Fibroblast of lung (primary cell): ENCODE measurements at regions not wholly inside any gene's neighbourhood (a gene's known extent, or its start where the extent isn't known, plus 50 kb on each side); places are given as distances from the start of the nearest gene placed in this dataset.

Source experiments
- DNase-seq, 2 donors: peaks; one replicate each; pipeline versions ENCODE4 v3.0.0 to v3.0.0-alpha.2; 2010; ENCODE audit warnings: low read depth in 2 of 2
- H2AFZ ChIP-seq: 2 replicates; pipeline ENCODE4 v1.5.1; 2012; ENCODE audit warnings: low read length, control low read depth, inconsistent platforms
- H3K27ac ChIP-seq: 2 replicates; pipeline ENCODE4 v1.5.1; 2011; ENCODE audit warnings: low read length, control low read depth; ENCODE audit not compliant: insufficient read depth
- H3K27me3 ChIP-seq: 2 replicates; pipeline ENCODE4 v1.5.1; 2011; ENCODE audit warnings: mild to moderate bottlenecking, low read length; ENCODE audit not compliant: control insufficient read depth, insufficient read depth
- H3K36me3 ChIP-seq: 2 replicates; pipeline ENCODE4 v1.5.1; 2011; ENCODE audit warnings: low read length; ENCODE audit not compliant: control insufficient read depth, insufficient read depth
- H3K4me1 ChIP-seq: 2 replicates; pipeline ENCODE4 v1.5.1; 2011; ENCODE audit warnings: low read length; ENCODE audit not compliant: control insufficient read depth, insufficient read depth; ENCODE audit errors: extremely low read depth
- H3K4me2 ChIP-seq: 2 replicates; pipeline ENCODE4 v1.5.1; 2011; ENCODE audit warnings: low read length, control low read depth; ENCODE audit not compliant: insufficient read depth; ENCODE audit errors: extremely low read depth
- H3K4me3 ChIP-seq, 4 experiments: fragments of 200-600 bp in 1 of 4; sonication (generic) in 1 of 4; replicated peaks in 1 of 4; 2 replicates each; pipeline ENCODE4 v1.5.1; 2011 to 2016; ENCODE audit warnings: low read length in 4 of 4, low read depth in 3 of 4, mild to moderate bottlenecking in 3 of 4, control low read depth in 2 of 4, inconsistent platforms in 1 of 4, mixed read lengths in 1 of 4; ENCODE audit not compliant: insufficient read depth in 1 of 4; ENCODE audit errors: control extremely low read depth in 1 of 4
- H3K79me2 ChIP-seq: 2 replicates; pipeline ENCODE4 v1.5.1; 2012; ENCODE audit warnings: mild to moderate bottlenecking, low read length, inconsistent platforms; ENCODE audit not compliant: control insufficient read depth, insufficient read depth
- H3K9ac ChIP-seq: 2 replicates; pipeline ENCODE4 v1.5.1; 2011; ENCODE audit warnings: mild to moderate bottlenecking, low read length, control low read depth; ENCODE audit not compliant: insufficient read depth
- H3K9me3 ChIP-seq: 2 replicates; pipeline ENCODE4 v1.5.1; 2012; ENCODE audit warnings: low read depth, low read length; ENCODE audit not compliant: control insufficient read depth, insufficient read depth
- H4K20me1 ChIP-seq: 2 replicates; pipeline ENCODE4 v1.5.1; 2011; ENCODE audit warnings: low read length; ENCODE audit not compliant: control insufficient read depth, insufficient read depth; ENCODE audit errors: extremely low read depth
- CTCF ChIP-seq, 2 donors: IDR thresholded peaks in 1 of 2; conservative IDR thresholded peaks in 1 of 2; 1 replicate in 1 of 2; 2 replicates in 1 of 2; pipeline ENCODE4 v1.5.1; 2011 to 2012; ENCODE audit warnings: low read length in 2 of 2, control low read depth in 1 of 2, inconsistent platforms in 1 of 2, low read depth in 1 of 2, mild to moderate bottlenecking in 1 of 2
- EZH2 ChIP-seq: IDR thresholded peaks from 2 replicates; pipeline ENCODE4 v1.5.1; 2012; ENCODE audit warnings: low read length, control low read depth, mild to moderate bottlenecking; ENCODE audit errors: missing control alignments

DNA sequence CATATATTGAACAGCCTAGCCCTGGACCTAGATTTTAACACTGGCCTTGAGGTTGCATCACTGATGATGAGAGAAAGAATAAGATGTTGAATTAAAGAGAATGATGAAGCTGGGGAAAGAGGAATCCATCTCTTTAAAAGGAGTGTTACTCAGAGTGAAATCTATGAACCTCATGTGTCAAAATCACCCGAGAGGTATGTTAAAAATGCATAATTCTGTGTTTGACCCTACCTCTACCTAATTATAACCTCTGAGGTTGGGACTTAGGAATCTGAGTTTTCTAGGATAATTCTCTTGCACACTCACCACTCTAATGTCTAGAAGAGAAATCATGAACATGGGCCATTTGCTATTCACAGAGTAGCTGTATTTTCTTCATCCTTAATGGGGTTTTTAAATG, 479.4 kb downstream of the ENC1 start:
- no peak overlapping the region for H3K27ac ChIP-seq
- H3K79me2 ChIP-seq, result no peaks in the 10 kb centered on the region
- no peak for TF ChIP-seq EZH2
- no peak for TF ChIP-seq CTCF (conservative IDR thresholded peaks at IDR 0.05 in 1 of 2, IDR thresholded peaks at IDR 0.05 in 1 of 2; ENCODE audit: low read depth in 1 of 2, low read length in 2 of 2)
- no peak overlapping the region for H3K4me3 ChIP-seq
- no peaks in the 10 kb centered on the region for H4K20me1 ChIP-seq
- H3K36me3 ChIP-seq, result no peaks in the 10 kb centered on the region
- H3K9me3 ChIP-seq, result no peaks in the 10 kb centered on the region
- H2AFZ ChIP-seq, result no peak overlapping the region
- H3K9ac ChIP-seq, result no peak overlapping the region
- no peak overlapping the region for H3K4me2 ChIP-seq
- no peaks in the 10 kb centered on the region for H3K27me3 ChIP-seq
- DNase-seq, result peak in 1 of 2 donors; percentile 61
- no peaks in the 10 kb centered on the region for H3K4me1 ChIP-seq

GRCh38 chr5:74156728-74157383, 483.7 kb downstream of the ENC1 start:
- no peaks in the 10 kb centered on the region for H3K36me3 ChIP-seq
- no peak for TF ChIP-seq CTCF (conservative IDR thresholded peaks at IDR 0.05 in 1 of 2, IDR thresholded peaks at IDR 0.05 in 1 of 2; ENCODE audit: low read depth in 1 of 2, low read length in 2 of 2)
- no peak for TF ChIP-seq EZH2
- H3K27ac ChIP-seq, result no peak overlapping the region
- no peaks in the 10 kb centered on the region for H3K4me1 ChIP-seq
- no peak for DNase-seq
- no peaks in the 10 kb centered on the region for H3K79me2 ChIP-seq
- H3K27me3 ChIP-seq, result no peaks in the 10 kb centered on the region
- H2AFZ ChIP-seq, result no peak overlapping the region
- H3K9me3 ChIP-seq, result no peaks in the 10 kb centered on the region
- no peak overlapping the region for H3K4me3 ChIP-seq
- no peaks in the 10 kb centered on the region for H4K20me1 ChIP-seq
- H3K9ac ChIP-seq, result no peak overlapping the region
- H3K4me2 ChIP-seq, result no peak overlapping the region

DNA sequence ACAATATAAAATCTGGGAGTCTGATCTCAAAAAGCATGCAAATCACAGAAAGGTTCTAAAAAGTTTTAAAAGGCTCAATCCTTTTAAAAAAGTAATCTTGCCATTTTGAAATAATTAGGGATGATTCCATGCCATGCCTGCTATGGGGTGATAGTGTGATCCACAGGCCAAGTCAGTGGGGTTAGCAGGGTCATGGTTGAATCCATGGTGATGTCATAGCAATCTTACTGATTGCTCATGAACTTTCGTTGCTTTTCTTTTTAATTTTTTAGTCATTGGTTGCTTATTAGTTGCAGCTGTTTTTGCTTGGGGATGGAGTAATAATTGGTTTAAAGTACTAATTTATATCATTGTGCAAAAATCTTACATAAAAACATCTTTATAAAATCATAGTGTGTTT, 485.0 kb downstream of the ENC1 start:
- Histone ChIP-seq H3K27ac (no peak overlapping the region), H3K79me2 (no peaks in the 10 kb centered on the region), H3K4me3 (no peak overlapping the region), H2AFZ (no peak overlapping the region), H3K4me1 (no peaks in the 10 kb centered on the region), H3K27me3 (no peaks in the 10 kb centered on the region), H3K9ac (no peak overlapping the region), H3K9me3 (no peaks in the 10 kb centered on the region), H3K36me3 (no peaks in the 10 kb centered on the region), H4K20me1 (no peaks in the 10 kb centered on the region), H3K4me2 (no peak overlapping the region)
- TF ChIP-seq CTCF (conservative IDR thresholded peaks at IDR 0.05 in 1 of 2, IDR thresholded peaks at IDR 0.05 in 1 of 2; ENCODE audit: low read depth in 1 of 2, low read length in 2 of 2) (no peak), EZH2 (no peak)
- no peak for DNase-seq
